GM23248 (cell line): ENCODE measurements at regions not wholly inside any gene's neighbourhood (a gene's known extent, or its start where the extent isn't known, plus 50 kb on each side); places are given as distances from the start of the nearest gene placed in this dataset.

Experiments
- DNase-seq: peaks from one replicate; pipeline ENCODE4 v3.0.0-alpha.2; 2015
- H2AFZ ChIP-seq: fragments of 200-600 bp; sonication (generic); 2 replicates; pipeline ENCODE4 v1.6.1; 2016; ENCODE audit warnings: antibody characterized with exemption
- H3F3A ChIP-seq: fragments of 200-600 bp; sonication (generic); 2 replicates; pipeline ENCODE4 v1.6.1; 2016; ENCODE audit warnings: mild to moderate bottlenecking, antibody characterized with exemption, mixed run types; ENCODE audit not compliant: insufficient read depth
- H3K27ac ChIP-seq: fragments of 200-600 bp; sonication (generic); 2 replicates; pipeline ENCODE4 v1.5.1; 2016; ENCODE audit warnings: mild to moderate bottlenecking
- H3K27me3 ChIP-seq: fragments of 200-600 bp; sonication (generic); replicated peaks from 2 replicates; pipeline ENCODE4 v1.6.1; 2016; ENCODE audit warnings: mild to moderate bottlenecking; ENCODE audit not compliant: insufficient read depth
- H3K36me3 ChIP-seq: fragments of 200-600 bp; sonication (generic); 2 replicates; pipeline ENCODE4 v1.6.1; 2016; ENCODE audit warnings: low read depth, mild to moderate bottlenecking
- H3K4me1 ChIP-seq: fragments of 200-600 bp; sonication (generic); 2 replicates; pipeline ENCODE4 v1.6.1; 2016; ENCODE audit warnings: mild to moderate bottlenecking; ENCODE audit not compliant: insufficient read depth
- H3K4me2 ChIP-seq: fragments of 200-600 bp; sonication (generic); one replicate; pipeline ENCODE4 v1.6.1; 2016; ENCODE audit warnings: mild to moderate bottlenecking; ENCODE audit not compliant: unreplicated experiment
- H3K4me3 ChIP-seq: fragments of 200-600 bp; sonication (generic); 2 replicates; pipeline ENCODE4 v1.5.1; 2016; ENCODE audit warnings: mild to moderate bottlenecking
- H3K79me2 ChIP-seq: fragments of 200-600 bp; sonication (generic); 2 replicates; pipeline ENCODE4 v1.6.1; 2016; ENCODE audit warnings: mild to moderate bottlenecking; ENCODE audit not compliant: insufficient read depth
- H3K9ac ChIP-seq: fragments of 200-600 bp; sonication (generic); 2 replicates; pipeline ENCODE4 v1.6.1; 2016; ENCODE audit warnings: mild to moderate bottlenecking
- H3K9me2 ChIP-seq: fragments of 200-600 bp; sonication (generic); 2 replicates; pipeline ENCODE4 v1.6.1; 2016; ENCODE audit warnings: mixed run types, mild to moderate bottlenecking, moderate library complexity; ENCODE audit not compliant: insufficient read depth
- H3K9me3 ChIP-seq: fragments of 200-600 bp; sonication (generic); one replicate; pipeline ENCODE4 v1.6.1; 2017; ENCODE audit warnings: low read depth
- H4K20me1 ChIP-seq: fragments of 200-600 bp; sonication (generic); 2 replicates; pipeline ENCODE4 v1.6.0; 2016; ENCODE audit not compliant: insufficient read depth
- EZH2 ChIP-seq: fragments of 200-600 bp; sonication (generic); IDR thresholded peaks from 2 replicates; pipeline ENCODE4 v1.6.1; 2018; ENCODE audit warnings: antibody characterized with exemption, mild to moderate bottlenecking; ENCODE audit not compliant: insufficient read depth, poor library complexity, severe bottlenecking
- EZH2phosphoT487 ChIP-seq: fragments of 200-600 bp; sonication (generic); IDR thresholded peaks from 2 replicates; pipeline ENCODE4 v1.6.1; 2018; ENCODE audit warnings: antibody characterized with exemption, moderate library complexity, mild to moderate bottlenecking, low read depth; ENCODE audit not compliant: insufficient read depth
- WGBS, 2 experiments: methylation state at CpG; one replicate each; pipeline ENCODE4 v1.1.6; 2015 to 2017; ENCODE audit warnings: low lambda C conversion rate in 2 of 2, low coverage in 1 of 2; ENCODE audit errors: missing lambda C conversion rate in 2 of 2; 5-methylcytosine and 5-hydroxymethylcytosine counted together
- in situ Hi-C: fragments of 300-500 bp; cut with MboI; formaldehyde crosslinking; loops from 2 replicates; pipeline ENCODE4 v1.15.0; 2020

DNA sequence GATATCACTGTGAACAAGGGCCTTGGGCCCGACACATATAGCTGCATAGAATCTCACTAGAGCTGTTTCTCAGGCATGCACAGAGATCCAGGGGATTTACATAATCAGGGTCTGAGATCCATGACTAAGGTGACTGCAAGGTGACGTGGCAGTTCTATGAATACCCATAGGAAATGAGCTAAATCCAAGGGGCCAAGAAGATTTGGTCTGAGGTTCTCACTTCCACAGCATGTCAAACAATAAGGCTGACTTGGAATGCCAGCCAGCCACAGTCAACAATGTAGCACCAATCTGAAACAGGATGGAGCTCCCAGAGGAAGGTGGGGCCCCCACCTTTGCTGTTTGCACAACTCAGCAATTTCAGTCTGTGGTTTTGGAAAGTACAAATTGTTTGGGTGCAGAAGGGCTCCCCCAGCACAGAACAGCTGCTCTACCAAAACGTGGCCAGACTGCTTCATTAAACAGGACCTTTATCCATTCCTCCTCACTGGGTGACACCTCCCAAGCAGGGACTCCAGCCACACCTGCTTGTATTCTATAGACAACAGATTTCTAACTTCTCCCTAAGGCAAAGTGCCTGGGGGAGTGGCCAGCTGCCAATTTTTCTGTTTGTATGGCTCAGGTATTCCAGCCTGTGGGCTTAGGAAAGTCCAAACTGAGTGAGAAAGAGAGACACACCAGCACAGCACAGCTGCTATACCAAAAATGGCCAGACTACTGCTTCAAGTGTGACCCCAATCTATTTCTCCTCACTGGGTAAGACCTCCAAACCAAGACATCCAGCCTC lies 333.4 kb downstream of the KDM5D start:
- 19% methylated on average over 3 of the region's 3 CpGs for whole genome bisulfite sequencing, 2 experiments
- DNase-seq = peak; percentile 1

DNA sequence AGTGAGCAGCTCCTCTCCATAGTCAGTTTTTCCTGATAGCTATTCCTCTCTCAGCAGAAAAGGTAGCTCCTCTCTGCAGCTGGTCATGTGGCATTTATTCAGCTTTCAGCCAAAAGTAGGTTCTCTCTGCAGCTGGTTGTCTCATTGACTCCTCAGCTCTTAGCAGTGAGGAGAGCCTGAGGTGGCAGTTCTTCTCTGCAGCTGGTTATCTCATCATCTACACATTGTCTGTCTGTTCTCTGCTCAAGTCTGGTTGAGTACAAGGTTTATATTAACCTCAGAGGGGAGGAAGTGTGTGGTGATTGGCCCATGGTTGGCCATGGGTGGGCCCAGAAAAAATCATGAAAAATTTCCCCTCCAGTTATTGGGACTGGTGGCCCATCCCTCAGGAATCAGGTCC lies 338.3 kb downstream of the KDM5D start:
- H3K4me3 ChIP-seq = no peak overlapping the region
- TF ChIP-seq EZH2phosphoT487 (no peak), EZH2 (no peak)
- H3K4me1 ChIP-seq = no peaks in the 10 kb centered on the region
- no peaks in the 10 kb centered on the region for H3K9me3 ChIP-seq
- H2AFZ ChIP-seq = no peak overlapping the region
- no peaks in the 10 kb centered on the region for H3K36me3 ChIP-seq
- no peaks in the 10 kb centered on the region for H3K9me2 ChIP-seq
- H3K27ac ChIP-seq = no peak overlapping the region
- no peak overlapping the region for H3K9ac ChIP-seq
- no peaks in the 10 kb centered on the region for H4K20me1 ChIP-seq
- no peak overlapping the region for H3K4me2 ChIP-seq
- H3K27me3 ChIP-seq = no peaks in the 10 kb centered on the region
- in situ Hi-C loops = no loop called here
- no peaks in the 10 kb centered on the region for H3K79me2 ChIP-seq
- no peak for DNase-seq
- no peaks in the 10 kb centered on the region for H3F3A ChIP-seq

More for the DNA sequence above, 333.4 kb downstream of the KDM5D start:
- H3F3A ChIP-seq = no peaks in the 10 kb centered on the region
- no peaks in the 10 kb centered on the region for H3K36me3 ChIP-seq
- no peaks in the 10 kb centered on the region for H3K79me2 ChIP-seq
- H4K20me1 ChIP-seq = no peaks in the 10 kb centered on the region
- H3K9me2 ChIP-seq = no peaks in the 10 kb centered on the region
- no peaks in the 10 kb centered on the region for H3K9me3 ChIP-seq
- H3K4me1 ChIP-seq = no peaks in the 10 kb centered on the region
- no peak overlapping the region for H3K27ac ChIP-seq
- TF ChIP-seq EZH2 (no peak), EZH2phosphoT487 (no peak)
- no peak overlapping the region for H3K4me3 ChIP-seq
- no peaks in the 10 kb centered on the region for H3K27me3 ChIP-seq
- H3K9ac ChIP-seq = no peak overlapping the region
- no peak overlapping the region for H3K4me2 ChIP-seq
- in situ Hi-C loops = no loop called here
- no peak overlapping the region for H2AFZ ChIP-seq

DNA sequence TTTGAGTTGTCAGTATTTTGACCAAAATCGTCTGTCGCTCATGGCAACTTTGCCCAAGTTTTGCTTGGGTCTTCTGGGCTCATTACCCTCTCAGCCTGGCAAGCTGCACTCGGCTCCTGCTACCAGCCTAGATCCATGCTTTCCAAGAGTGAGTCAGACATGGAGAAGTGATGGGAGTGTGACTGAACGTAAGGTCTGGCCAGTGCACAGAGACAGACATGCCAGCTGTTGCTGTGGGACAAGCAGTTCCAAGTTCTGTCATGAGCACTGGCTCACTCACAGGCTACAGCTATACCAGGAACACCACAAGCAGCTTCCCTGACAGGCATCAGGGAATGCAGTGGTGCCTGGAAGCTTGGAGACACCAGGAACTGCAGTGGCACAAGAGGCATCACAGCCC lies 338.9 kb downstream of the KDM5D start:
- 9 to 34% methylated on average over 4 of the region's 4 CpGs for WGBS, 2 experiments
- Histone ChIP-seq H3K4me3 (no peak overlapping the region), H2AFZ (no peak overlapping the region), H3K27ac (no peak overlapping the region), H3F3A (no peaks in the 10 kb centered on the region), H4K20me1 (no peaks in the 10 kb centered on the region), H3K9me2 (no peaks in the 10 kb centered on the region), H3K9me3 (no peaks in the 10 kb centered on the region), H3K4me1 (no peaks in the 10 kb centered on the region), H3K36me3 (no peaks in the 10 kb centered on the region), H3K79me2 (no peaks in the 10 kb centered on the region), H3K9ac (no peak overlapping the region), H3K4me2 (no peak overlapping the region), H3K27me3 (no peaks in the 10 kb centered on the region)
- TF ChIP-seq EZH2phosphoT487 (no peak), EZH2 (no peak)
- no peak for DNase-seq
- in situ Hi-C loops = no loop called here

GRCh38 chrY:19392876-19393275 lies 351.6 kb downstream of the KDM5D start:
- TF ChIP-seq EZH2 = no peak
- no peak for TF ChIP-seq EZH2phosphoT487
- H3K4me2 ChIP-seq = no peak overlapping the region
- H3K27me3 ChIP-seq = no peaks in the 10 kb centered on the region
- no peaks in the 10 kb centered on the region for H3K4me1 ChIP-seq
- no peak overlapping the region for H3K9ac ChIP-seq
- H3K36me3 ChIP-seq = no peaks in the 10 kb centered on the region
- no peak overlapping the region for H3K4me3 ChIP-seq
- no peaks in the 10 kb centered on the region for H3K9me2 ChIP-seq
- H3K9me3 ChIP-seq = no peaks in the 10 kb centered on the region
- H4K20me1 ChIP-seq = no peaks in the 10 kb centered on the region
- no peak for DNase-seq
- H2AFZ ChIP-seq = no peak overlapping the region
- H3K27ac ChIP-seq = no peak overlapping the region
- no peaks in the 10 kb centered on the region for H3F3A ChIP-seq
- in situ Hi-C loops = no loop called here
- no peaks in the 10 kb centered on the region for H3K79me2 ChIP-seq

GRCh38 chrY:19391922-19392321 lies 352.6 kb downstream of the KDM5D start:
- no peaks in the 10 kb centered on the region for H3K9me3 ChIP-seq
- no peak overlapping the region for H3K9ac ChIP-seq
- no peak for TF ChIP-seq EZH2phosphoT487
- H3K27me3 ChIP-seq = no peaks in the 10 kb centered on the region
- no peaks in the 10 kb centered on the region for H3K4me1 ChIP-seq
- 14 to 44% methylated on average over 1 of the region's 1 CpG for WGBS, 2 experiments
- no peaks in the 10 kb centered on the region for H3K79me2 ChIP-seq
- H3K27ac ChIP-seq = no peak overlapping the region
- H3K4me2 ChIP-seq = no peak overlapping the region
- DNase-seq = no peak
- H3F3A ChIP-seq = no peaks in the 10 kb centered on the region
- H3K9me2 ChIP-seq = no peaks in the 10 kb centered on the region
- in situ Hi-C loops = no loop called here
- no peaks in the 10 kb centered on the region for H3K36me3 ChIP-seq
- H3K4me3 ChIP-seq = no peak overlapping the region
- H4K20me1 ChIP-seq = no peaks in the 10 kb centered on the region
- no peak overlapping the region for H2AFZ ChIP-seq
